H1 (cell line): ENCODE measurements at regions not wholly inside any gene's neighbourhood (a gene's known extent, or its start where the extent isn't known, plus 50 kb on each side); places are given as distances from the start of the nearest gene placed in this dataset.

Experiments
- CTCF ChIA-PET: fragments of 300-600 bp; sonication (Branson Sonifier 250); formaldehyde crosslinking; loops from one replicate; lab custom pipeline; 2021; ENCODE audit not compliant: partially characterized antibody; lab: Charles Lee
- POLR2A ChIA-PET: fragments of 300-600 bp; sonication (Branson Sonifier 250); formaldehyde crosslinking; loops from one replicate; lab custom pipeline; 2021; ENCODE audit warnings: inconsistent platforms; ENCODE audit not compliant: partially characterized antibody; lab: Charles Lee
- DNase-seq, 2 experiments: peaks; one replicate each; pipeline versions ENCODE4 v3.0.0 to v3.0.0-alpha.2; 2010 to 2022; ENCODE audit warnings: low spot score in 2 of 2, low read depth in 1 of 2, mixed read lengths in 1 of 2
- FAIRE-seq: peaks from 2 replicates; lab custom pipeline; 2011; peaks lifted over from hg19 to GRCh38; lab: Jason Lieb, UNC
- H2AFZ ChIP-seq: 2 replicates; pipeline ENCODE4 v1.8.1; 2012; ENCODE audit warnings: low read length, inconsistent platforms
- H2AK5ac ChIP-seq: 2 replicates; pipeline ENCODE4 v1.6.1; 2013; ENCODE audit warnings: low read depth, low read length
- H2BK120ac ChIP-seq: replicated peaks from 2 replicates; pipeline ENCODE3; 2013; ENCODE audit warnings: low read depth, low read length, inconsistent platforms
- H2BK12ac ChIP-seq: 2 replicates; pipeline ENCODE4 v1.6.1; 2013; ENCODE audit warnings: low read depth, low read length
- H2BK15ac ChIP-seq: 2 replicates; pipeline ENCODE4 v1.6.1; 2013; ENCODE audit warnings: low read length
- H2BK20ac ChIP-seq: 2 replicates; pipeline ENCODE4 v1.6.1; 2013; ENCODE audit warnings: low read length
- H2BK5ac ChIP-seq: 2 replicates; pipeline ENCODE4 v1.6.1; 2013; ENCODE audit warnings: low read depth, low read length
- H3K14ac ChIP-seq: 2 replicates; pipeline ENCODE4 v1.6.1; 2013; ENCODE audit warnings: inconsistent platforms; ENCODE audit not compliant: insufficient read length
- H3K18ac ChIP-seq: 2 replicates; pipeline ENCODE4 v1.6.1; 2013; ENCODE audit warnings: low read length; ENCODE audit errors: extremely low read depth
- H3K23ac ChIP-seq: 2 replicates; pipeline ENCODE4 v1.6.1; 2013; ENCODE audit warnings: inconsistent platforms; ENCODE audit not compliant: insufficient read length
- H3K23me2 ChIP-seq: 2 replicates; pipeline ENCODE4 v1.6.1; 2013; ENCODE audit warnings: low read depth, low read length
- H3K27ac ChIP-seq: 2 replicates; pipeline ENCODE4 v1.6.1; 2011; ENCODE audit warnings: low read depth, low read length, inconsistent platforms
- H3K27me3 ChIP-seq, 4 experiments: replicated peaks in 1 of 4; 1 replicate in 1 of 4; 2 replicates in 3 of 4; pipeline versions ENCODE4 v1.6.1 to v1.8.1; 2011 to 2013; ENCODE audit warnings: low read length in 3 of 4, mild to moderate bottlenecking in 3 of 4, inconsistent platforms in 2 of 4, mixed read lengths in 2 of 4, moderate library complexity in 1 of 4; ENCODE audit not compliant: control insufficient read depth in 3 of 4, insufficient read depth in 3 of 4; ENCODE audit errors: extremely low read depth in 1 of 4
- H3K36me3 ChIP-seq, 4 experiments: 2 replicates each; pipeline versions ENCODE4 v1.6.1 to v1.8.1; 2011 to 2013; ENCODE audit warnings: mild to moderate bottlenecking in 4 of 4, low read length in 3 of 4, moderate library complexity in 2 of 4, control low read depth in 1 of 4, inconsistent platforms in 1 of 4; ENCODE audit not compliant: insufficient read depth in 4 of 4, control insufficient read depth in 2 of 4
- H3K4ac ChIP-seq: replicated peaks from 2 replicates; pipeline ENCODE3; 2013; ENCODE audit warnings: low read length, low read depth, mixed read lengths, inconsistent platforms; ENCODE audit not compliant: insufficient read length
- H3K4me1 ChIP-seq, 4 experiments: replicated peaks in 1 of 4; 1 replicate in 1 of 4; 2 replicates in 3 of 4; pipeline versions ENCODE4 v1.6.1 to v1.8.1; 2011 to 2013; ENCODE audit warnings: low read length in 3 of 4, inconsistent platforms in 2 of 4, mixed read lengths in 1 of 4; ENCODE audit not compliant: insufficient read depth in 4 of 4, control insufficient read depth in 3 of 4
- H3K4me2 ChIP-seq, 2 experiments: 2 replicates each; pipeline versions ENCODE4 v1.6.1 to v1.8.1; 2011 to 2013; ENCODE audit warnings: low read depth in 2 of 2, low read length in 2 of 2, control low read depth in 1 of 2, inconsistent platforms in 1 of 2, mild to moderate bottlenecking in 1 of 2; ENCODE audit not compliant: insufficient read depth in 1 of 2
- H3K4me3 ChIP-seq, 4 experiments: fragments of 200-600, 300-600 bp in 1 of 4; sonication (generic), shearing (Covaris generic), sonication (Bioruptor Twin) in 1 of 4; 2 replicates each; pipeline versions ENCODE4 v1.5.1 to v1.8.1; 2011 to 2016; ENCODE audit warnings: low read length in 4 of 4, low read depth in 3 of 4, control low read depth in 2 of 4, inconsistent platforms in 2 of 4, mild to moderate bottlenecking in 2 of 4, mixed read lengths in 1 of 4, moderate library complexity in 1 of 4; ENCODE audit not compliant: insufficient read depth in 2 of 4; ENCODE audit errors: extremely low read depth in 1 of 4
- H3K56ac ChIP-seq: replicated peaks from 2 replicates; pipeline ENCODE3; 2013; ENCODE audit warnings: low read depth, mild to moderate bottlenecking, mixed read lengths, low read length, inconsistent platforms; ENCODE audit not compliant: insufficient read length
- H3K79me1 ChIP-seq: 2 replicates; pipeline ENCODE4 v1.6.1; 2013; ENCODE audit warnings: low read depth, low read length, control low read depth
- H3K79me2 ChIP-seq, 2 experiments: 2 replicates each; pipeline versions ENCODE4 v1.6.1 to v1.8.1; 2012 to 2013; ENCODE audit warnings: low read length in 2 of 2, mild to moderate bottlenecking in 2 of 2, inconsistent platforms in 1 of 2; ENCODE audit not compliant: insufficient read depth in 2 of 2, control insufficient read depth in 1 of 2
- H3K9ac ChIP-seq, 4 experiments: replicated peaks in 1 of 4; 1 replicate in 1 of 4; 2 replicates in 3 of 4; pipeline versions ENCODE4 v1.6.1 to v1.8.1; 2011 to 2013; ENCODE audit warnings: low read depth in 3 of 4, low read length in 3 of 4, control low read depth in 2 of 4, mild to moderate bottlenecking in 2 of 4, moderate library complexity in 2 of 4, inconsistent platforms in 1 of 4; ENCODE audit errors: extremely low read depth in 1 of 4
- H3K9me3 ChIP-seq, 2 experiments: 2 replicates each; pipeline versions ENCODE4 v1.6.1 to v1.8.1; 2012 to 2013; ENCODE audit warnings: mild to moderate bottlenecking in 2 of 2, moderate library complexity in 2 of 2, control low read depth in 1 of 2, inconsistent platforms in 1 of 2, low read depth in 1 of 2, low read length in 1 of 2, mixed read lengths in 1 of 2; ENCODE audit not compliant: insufficient read depth in 2 of 2
- H4K20me1 ChIP-seq, 2 experiments: replicated peaks in 1 of 2; 2 replicates each; pipeline versions ENCODE3 to v1.8.1; 2011 to 2013; ENCODE audit warnings: inconsistent platforms in 2 of 2, low read length in 2 of 2, mild to moderate bottlenecking in 1 of 2; ENCODE audit not compliant: insufficient read depth in 2 of 2, control insufficient read depth in 1 of 2
- H4K5ac ChIP-seq: 2 replicates; pipeline ENCODE4 v1.6.1; 2013; ENCODE audit warnings: low read length, low read depth, mixed read lengths, inconsistent platforms; ENCODE audit not compliant: insufficient read length
- H4K8ac ChIP-seq: 2 replicates; pipeline ENCODE4 v1.8.0; 2013; ENCODE audit warnings: mild to moderate bottlenecking, moderate library complexity, low read length, inconsistent platforms; ENCODE audit not compliant: insufficient read depth; ENCODE audit errors: extremely low read depth
- H4K91ac ChIP-seq: replicated peaks from 2 replicates; pipeline ENCODE3; 2013; ENCODE audit warnings: low read length, mixed read lengths, inconsistent platforms; ENCODE audit not compliant: insufficient read length
- WGBS, 2 experiments: shearing (Covaris generic) in 1 of 2; methylation state at CpG; one replicate each; pipeline versions ENCODE4 v1.1.6 to v1.1.7; 2013 to 2015; ENCODE audit warnings: low lambda C conversion rate in 2 of 2, mixed read lengths in 2 of 2, inconsistent platforms in 1 of 2, low coverage in 1 of 2, missing lambda C conversion rate in 1 of 2; ENCODE audit not compliant: insufficient replicate concordance in 2 of 2, insufficient coverage in 1 of 2, insufficient read length in 1 of 2; ENCODE audit errors: extremely low coverage in 1 of 2, missing lambda C conversion rate in 1 of 2; 5-methylcytosine and 5-hydroxymethylcytosine counted together
- TF ChIP-seq, protein P1 (sequence below): fragments of 300-600 bp; sonication (generic); IDR thresholded peaks from 2 replicates; pipeline ENCODE4 v1.7.1; 2012; ENCODE audit warnings: low read length, moderate library complexity, mild to moderate bottlenecking, inconsistent platforms; ENCODE audit not compliant: insufficient replicate concordance

DNA sequence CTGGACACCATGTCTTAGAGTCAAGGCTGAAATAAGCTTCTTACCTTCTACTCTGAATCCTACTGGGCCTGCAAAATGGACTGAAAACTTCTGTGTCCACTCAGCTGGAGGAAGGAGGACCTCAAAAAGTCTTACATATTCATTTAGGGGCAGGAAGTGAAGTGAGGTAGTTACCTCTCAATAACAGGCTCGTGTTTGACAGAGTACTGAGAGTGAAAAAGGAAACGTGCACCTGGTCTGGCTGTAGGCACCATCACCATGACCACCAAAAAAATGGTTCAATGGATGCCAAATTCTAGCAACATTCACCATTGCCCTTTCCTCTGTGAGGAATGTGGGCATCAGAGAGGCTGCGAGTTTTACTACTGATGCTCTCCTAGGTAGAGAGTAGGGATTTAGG lies 176.2 kb downstream of the RFC3 start:
- Histone ChIP-seq H3K4ac (no peak overlapping the region), H4K8ac (no peak overlapping the region), H3K9me3 (no peaks in the 10 kb centered on the region), H3K9ac (no peak overlapping the region), H2BK120ac (no peak overlapping the region), H4K20me1 (no peaks in the 10 kb centered on the region), H2BK12ac (no peak overlapping the region), H3K36me3 (no peaks in the 10 kb centered on the region), H3K4me3 (no peak overlapping the region), H2BK15ac (no peak overlapping the region), H3K79me1 (no peaks in the 10 kb centered on the region), H3K27me3 (no peaks in the 10 kb centered on the region), H2AK5ac (no peak overlapping the region), H3K79me2 (no peaks in the 10 kb centered on the region), H3K4me2 (no peak overlapping the region), H3K56ac (no peak overlapping the region), H4K5ac (no peak overlapping the region), H3K4me1 (no peaks in the 10 kb centered on the region), H3K27ac (no peak overlapping the region), H2AFZ (no peak overlapping the region), H2BK5ac (no peak overlapping the region), H3K23ac (no peak overlapping the region), H3K23me2 (no peaks in the 10 kb centered on the region), H3K18ac (no peak overlapping the region), H3K14ac (no peak overlapping the region), H2BK20ac (no peak overlapping the region), H4K91ac (no peak overlapping the region)
- WGBS, 2 experiments, result 78% methylated on average over 3 of the region's 3 CpGs; no CpG with 5 or more reads in 1 of the 2 experiments
- ChIA-PET CTCF (no interaction called here), POLR2A (no interaction called here)
- FAIRE-seq, result no peak
- no peak for DNase-seq
- TF ChIP-seq, protein P1, sequence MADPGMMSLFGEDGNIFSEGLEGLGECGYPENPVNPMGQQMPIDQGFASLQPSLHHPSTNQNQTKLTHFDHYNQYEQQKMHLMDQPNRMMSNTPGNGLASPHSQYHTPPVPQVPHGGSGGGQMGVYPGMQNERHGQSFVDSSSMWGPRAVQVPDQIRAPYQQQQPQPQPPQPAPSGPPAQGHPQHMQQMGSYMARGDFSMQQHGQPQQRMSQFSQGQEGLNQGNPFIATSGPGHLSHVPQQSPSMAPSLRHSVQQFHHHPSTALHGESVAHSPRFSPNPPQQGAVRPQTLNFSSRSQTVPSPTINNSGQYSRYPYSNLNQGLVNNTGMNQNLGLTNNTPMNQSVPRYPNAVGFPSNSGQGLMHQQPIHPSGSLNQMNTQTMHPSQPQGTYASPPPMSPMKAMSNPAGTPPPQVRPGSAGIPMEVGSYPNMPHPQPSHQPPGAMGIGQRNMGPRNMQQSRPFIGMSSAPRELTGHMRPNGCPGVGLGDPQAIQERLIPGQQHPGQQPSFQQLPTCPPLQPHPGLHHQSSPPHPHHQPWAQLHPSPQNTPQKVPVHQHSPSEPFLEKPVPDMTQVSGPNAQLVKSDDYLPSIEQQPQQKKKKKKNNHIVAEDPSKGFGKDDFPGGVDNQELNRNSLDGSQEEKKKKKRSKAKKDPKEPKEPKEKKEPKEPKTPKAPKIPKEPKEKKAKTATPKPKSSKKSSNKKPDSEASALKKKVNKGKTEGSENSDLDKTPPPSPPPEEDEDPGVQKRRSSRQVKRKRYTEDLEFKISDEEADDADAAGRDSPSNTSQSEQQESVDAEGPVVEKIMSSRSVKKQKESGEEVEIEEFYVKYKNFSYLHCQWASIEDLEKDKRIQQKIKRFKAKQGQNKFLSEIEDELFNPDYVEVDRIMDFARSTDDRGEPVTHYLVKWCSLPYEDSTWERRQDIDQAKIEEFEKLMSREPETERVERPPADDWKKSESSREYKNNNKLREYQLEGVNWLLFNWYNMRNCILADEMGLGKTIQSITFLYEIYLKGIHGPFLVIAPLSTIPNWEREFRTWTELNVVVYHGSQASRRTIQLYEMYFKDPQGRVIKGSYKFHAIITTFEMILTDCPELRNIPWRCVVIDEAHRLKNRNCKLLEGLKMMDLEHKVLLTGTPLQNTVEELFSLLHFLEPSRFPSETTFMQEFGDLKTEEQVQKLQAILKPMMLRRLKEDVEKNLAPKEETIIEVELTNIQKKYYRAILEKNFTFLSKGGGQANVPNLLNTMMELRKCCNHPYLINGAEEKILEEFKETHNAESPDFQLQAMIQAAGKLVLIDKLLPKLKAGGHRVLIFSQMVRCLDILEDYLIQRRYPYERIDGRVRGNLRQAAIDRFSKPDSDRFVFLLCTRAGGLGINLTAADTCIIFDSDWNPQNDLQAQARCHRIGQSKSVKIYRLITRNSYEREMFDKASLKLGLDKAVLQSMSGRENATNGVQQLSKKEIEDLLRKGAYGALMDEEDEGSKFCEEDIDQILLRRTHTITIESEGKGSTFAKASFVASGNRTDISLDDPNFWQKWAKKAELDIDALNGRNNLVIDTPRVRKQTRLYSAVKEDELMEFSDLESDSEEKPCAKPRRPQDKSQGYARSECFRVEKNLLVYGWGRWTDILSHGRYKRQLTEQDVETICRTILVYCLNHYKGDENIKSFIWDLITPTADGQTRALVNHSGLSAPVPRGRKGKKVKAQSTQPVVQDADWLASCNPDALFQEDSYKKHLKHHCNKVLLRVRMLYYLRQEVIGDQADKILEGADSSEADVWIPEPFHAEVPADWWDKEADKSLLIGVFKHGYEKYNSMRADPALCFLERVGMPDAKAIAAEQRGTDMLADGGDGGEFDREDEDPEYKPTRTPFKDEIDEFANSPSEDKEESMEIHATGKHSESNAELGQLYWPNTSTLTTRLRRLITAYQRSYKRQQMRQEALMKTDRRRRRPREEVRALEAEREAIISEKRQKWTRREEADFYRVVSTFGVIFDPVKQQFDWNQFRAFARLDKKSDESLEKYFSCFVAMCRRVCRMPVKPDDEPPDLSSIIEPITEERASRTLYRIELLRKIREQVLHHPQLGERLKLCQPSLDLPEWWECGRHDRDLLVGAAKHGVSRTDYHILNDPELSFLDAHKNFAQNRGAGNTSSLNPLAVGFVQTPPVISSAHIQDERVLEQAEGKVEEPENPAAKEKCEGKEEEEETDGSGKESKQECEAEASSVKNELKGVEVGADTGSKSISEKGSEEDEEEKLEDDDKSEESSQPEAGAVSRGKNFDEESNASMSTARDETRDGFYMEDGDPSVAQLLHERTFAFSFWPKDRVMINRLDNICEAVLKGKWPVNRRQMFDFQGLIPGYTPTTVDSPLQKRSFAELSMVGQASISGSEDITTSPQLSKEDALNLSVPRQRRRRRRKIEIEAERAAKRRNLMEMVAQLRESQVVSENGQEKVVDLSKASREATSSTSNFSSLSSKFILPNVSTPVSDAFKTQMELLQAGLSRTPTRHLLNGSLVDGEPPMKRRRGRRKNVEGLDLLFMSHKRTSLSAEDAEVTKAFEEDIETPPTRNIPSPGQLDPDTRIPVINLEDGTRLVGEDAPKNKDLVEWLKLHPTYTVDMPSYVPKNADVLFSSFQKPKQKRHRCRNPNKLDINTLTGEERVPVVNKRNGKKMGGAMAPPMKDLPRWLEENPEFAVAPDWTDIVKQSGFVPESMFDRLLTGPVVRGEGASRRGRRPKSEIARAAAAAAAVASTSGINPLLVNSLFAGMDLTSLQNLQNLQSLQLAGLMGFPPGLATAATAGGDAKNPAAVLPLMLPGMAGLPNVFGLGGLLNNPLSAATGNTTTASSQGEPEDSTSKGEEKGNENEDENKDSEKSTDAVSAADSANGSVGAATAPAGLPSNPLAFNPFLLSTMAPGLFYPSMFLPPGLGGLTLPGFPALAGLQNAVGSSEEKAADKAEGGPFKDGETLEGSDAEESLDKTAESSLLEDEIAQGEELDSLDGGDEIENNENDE, result no peak
